ENCODE measurements at regions not wholly inside any gene's neighbourhood (a gene's known extent, or its start where the extent isn't known, plus 50 kb on each side); places are given as distances from the start of the nearest gene placed in this dataset.
"Not testable (repeated sequence)": the region's sequence is repeated elsewhere in the genome, so short reads cannot be mapped to it uniquely, and the experiment has no call there.

GRCh38 chr4:189665712-189666305 is 274.9 kb upstream of the FRG1 start:
- not testable (repeated sequence) for DNase-seq (ENCODE audit: low read depth in 2 of 2)

DNA sequence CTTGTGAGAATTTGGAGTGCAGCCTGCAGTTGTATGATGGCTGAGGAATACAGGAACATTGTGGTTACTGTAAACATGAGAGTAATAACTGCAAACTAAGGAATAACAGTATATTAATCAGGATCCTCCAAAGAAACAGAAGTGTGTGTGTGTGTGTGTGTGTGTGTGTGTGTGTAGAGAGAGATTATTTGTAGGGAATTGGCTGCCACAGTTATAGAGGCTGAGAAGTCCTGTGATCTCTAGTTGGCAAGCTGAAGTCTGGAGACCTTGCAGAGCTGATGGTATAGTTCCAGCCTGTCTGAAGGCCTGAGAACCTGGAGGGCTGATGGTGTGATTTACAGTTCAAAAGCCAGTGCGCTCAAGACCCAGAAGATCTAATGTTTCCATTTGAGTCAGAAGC is 273.3 kb upstream of the FRG1 start:
- DNase-seq (ENCODE audit: low read depth in 2 of 2), result not testable (repeated sequence)

GRCh38 chr4:189697675-189698245 is 242.9 kb upstream of the FRG1 start:
- not testable (repeated sequence) for DNase-seq (ENCODE audit: low read depth in 2 of 2)

DNA sequence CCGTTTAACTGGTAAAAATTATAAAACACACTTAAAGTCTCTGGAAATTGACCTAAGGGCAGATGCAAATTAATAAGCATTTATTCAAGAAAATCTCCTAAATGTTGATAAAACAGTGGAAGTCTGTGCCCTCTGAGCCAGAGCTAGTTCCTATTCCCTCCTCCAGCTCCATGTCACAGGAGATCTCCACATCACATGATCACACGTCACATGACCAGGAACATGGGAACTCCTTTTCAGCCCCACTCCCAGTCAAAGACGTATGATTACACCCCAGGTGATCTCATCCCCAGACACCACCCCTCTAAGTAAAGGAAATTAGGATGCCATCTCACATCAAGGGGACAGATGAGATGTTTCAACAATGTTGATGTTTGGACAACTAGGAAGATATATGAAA is 237.7 kb upstream of the FRG1 start:
- not testable (repeated sequence) for DNase-seq (ENCODE audit: low read depth in 2 of 2)

DNA sequence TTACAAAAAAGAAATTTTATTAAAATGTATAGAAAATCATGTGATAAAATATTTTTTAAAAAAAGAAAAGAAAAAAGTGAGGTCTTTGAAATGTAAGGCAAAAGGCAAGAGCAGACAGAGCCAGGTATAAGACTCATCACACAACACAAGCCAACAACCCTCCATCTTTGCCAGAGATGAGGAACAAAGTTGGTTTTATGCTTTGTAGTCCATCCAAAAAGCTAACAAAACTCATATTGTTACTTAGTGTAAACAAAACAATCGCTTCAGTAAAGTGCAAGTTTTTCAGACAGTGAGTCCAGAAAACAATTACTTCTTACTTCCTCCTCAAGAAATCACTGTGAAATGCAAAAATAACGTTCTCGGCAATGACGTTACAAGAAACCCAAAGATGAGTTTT is 233.9 kb upstream of the FRG1 start:
- not testable (repeated sequence) for DNase-seq (ENCODE audit: low read depth in 2 of 2)

DNA sequence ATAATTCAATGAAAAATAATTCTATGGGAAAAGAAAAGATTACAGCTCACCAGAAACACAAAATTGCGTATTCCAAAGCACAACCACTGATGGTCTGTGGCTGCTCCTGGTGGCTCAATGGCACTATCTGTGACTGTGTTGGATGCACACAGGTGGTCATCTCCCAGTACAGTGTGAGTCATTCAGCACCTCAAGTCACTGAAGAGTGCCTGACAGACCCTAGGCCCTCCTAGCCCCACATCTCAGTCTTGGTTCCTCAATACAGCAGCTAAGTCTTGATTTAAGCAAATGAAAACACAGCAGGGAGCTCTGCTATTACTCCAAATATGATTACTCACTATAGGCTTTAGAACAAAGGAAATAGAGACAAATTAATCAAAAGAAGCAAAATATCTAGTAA is 233.4 kb upstream of the FRG1 start:
- not testable (repeated sequence) for DNase-seq (ENCODE audit: low read depth in 2 of 2)

GRCh38 chr4:189711956-189712355 is 228.7 kb upstream of the FRG1 start:
- DNase-seq (ENCODE audit: low read depth in 2 of 2), result not testable (repeated sequence)

- not testable (repeated sequence) for DNase-seq (ENCODE audit: low read depth in 2 of 2)
Measured at GRCh38 chr4:189721016-189721993, 219.4 kb upstream of the FRG1 start.

DNA sequence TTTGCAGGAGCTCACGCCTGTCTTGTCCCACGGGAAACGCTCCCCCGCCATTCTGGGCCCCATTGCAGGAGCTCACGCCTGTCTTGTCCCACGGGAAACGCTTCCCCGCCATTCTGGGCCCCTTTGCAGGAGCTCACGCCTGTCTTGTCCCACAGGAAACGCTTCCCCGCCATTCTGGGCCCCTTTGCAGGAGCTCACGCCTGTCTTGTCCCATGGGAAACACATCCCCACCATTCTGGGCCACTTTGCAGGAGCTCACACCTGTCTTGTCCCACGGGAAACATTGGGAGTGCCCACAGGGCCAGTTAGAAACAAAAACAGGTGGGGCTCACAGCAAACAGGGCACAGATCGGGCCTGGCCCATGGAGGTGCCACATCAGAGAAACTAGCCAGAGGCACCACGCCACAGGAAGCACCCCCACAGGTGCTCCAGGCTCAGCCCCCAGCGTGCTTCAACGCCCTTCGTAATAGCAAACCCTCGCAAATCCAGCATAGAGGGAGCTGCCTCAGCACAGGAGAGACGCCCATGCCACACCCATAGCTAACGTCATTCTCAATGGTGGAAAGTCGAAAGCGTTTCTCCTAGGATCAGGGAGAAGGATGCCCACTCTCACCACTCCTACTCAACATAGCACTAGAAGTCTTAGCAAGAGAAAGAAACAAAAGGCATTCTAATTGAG is 218.2 kb upstream of the FRG1 start:
- not testable (repeated sequence) for DNase-seq (ENCODE audit: low read depth in 2 of 2)

DNA sequence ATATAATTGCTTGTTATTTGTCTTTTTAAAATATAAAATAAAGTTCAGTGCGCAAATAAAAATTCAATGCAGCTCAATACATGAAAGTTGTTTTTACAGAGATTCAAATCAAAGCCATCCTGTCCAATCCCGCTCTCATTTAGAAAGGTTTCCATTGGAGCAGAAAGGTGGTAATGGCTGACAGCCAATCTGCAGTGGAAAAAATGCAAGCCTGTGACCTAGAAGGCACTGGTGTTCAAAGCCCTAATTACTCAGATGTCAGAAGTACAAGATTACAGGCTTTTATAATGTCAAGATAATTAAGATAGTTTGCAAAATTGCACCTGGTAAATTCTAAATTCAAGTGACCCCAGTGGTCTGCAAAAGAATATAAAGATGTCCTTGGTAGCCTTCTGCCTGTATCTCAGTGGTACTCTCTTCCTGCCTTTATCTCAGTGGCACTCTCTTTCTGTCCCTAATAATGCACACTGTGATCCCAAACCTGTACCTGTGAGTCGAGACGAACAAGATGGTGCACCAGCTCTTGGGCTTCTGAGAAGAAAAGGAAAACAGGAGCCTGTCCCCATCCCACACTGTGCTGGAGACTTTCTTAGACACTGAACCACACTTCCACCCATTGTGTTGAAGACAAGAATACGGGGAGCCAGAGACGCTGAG is 212.6 kb upstream of the FRG1 start:
- not testable (repeated sequence) for DNase-seq (ENCODE audit: low read depth in 2 of 2)

GRCh38 chr4:189731989-189732388 is 208.7 kb upstream of the FRG1 start:
- DNase-seq (ENCODE audit: low read depth in 2 of 2), result not testable (repeated sequence)

GRCh38 chr4:189733507-189733906 is 207.2 kb upstream of the FRG1 start:
- not testable (repeated sequence) for DNase-seq (ENCODE audit: low read depth in 2 of 2)

DNA sequence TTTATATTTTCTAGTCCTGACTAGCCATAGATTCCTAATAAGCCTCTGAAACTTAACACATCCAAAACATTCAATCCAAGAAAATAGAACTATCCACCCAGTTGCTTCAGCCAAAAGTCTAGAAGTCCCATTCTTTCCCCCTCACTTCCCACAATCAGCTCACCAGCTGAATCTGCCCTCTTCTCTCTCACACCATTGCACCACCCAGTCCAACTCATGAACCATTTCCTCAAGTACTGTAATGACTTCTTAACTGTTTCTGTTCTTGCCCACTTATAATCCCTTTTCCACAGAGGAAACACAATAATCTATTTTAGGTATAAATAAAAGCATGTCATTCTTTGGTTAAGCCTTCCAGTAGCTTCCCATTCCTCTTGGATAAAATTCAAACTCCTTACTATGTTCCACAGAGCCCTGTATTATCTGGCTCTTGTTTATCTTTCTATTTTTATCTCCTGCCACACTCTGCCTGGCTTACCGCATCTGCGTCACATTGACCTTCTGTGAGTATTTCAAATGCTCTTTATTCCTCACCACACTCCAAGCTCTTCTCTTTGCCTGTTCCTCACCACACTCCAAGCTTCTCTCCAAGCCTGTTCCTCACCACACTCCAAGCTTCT is 205.9 kb upstream of the FRG1 start:
- not testable (repeated sequence) for DNase-seq (ENCODE audit: low read depth in 2 of 2)

GRCh38 chr4:189736656-189737055 is 204.0 kb upstream of the FRG1 start:
- not testable (repeated sequence) for DNase-seq (ENCODE audit: low read depth in 2 of 2)

DNA sequence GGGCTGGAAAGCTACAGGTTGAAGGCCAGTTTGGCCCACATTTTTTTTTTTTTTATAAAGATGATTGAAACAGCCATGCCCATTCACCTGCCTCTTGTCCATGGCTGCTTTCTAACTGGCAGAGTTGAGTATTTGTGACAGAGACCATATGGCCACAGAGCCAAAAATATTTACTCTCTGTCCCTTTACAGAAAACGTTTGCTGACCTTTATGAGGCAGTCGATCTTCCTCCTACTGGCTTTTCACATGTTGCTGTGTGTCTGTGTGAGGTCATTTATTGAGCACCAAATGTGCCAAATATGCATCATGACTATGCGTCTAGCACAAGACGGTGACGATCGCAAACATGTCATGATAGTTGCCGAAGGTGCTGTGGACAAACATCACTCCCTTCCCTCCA is 200.6 kb upstream of the FRG1 start:
- not testable (repeated sequence) for DNase-seq (ENCODE audit: low read depth in 2 of 2)

DNA sequence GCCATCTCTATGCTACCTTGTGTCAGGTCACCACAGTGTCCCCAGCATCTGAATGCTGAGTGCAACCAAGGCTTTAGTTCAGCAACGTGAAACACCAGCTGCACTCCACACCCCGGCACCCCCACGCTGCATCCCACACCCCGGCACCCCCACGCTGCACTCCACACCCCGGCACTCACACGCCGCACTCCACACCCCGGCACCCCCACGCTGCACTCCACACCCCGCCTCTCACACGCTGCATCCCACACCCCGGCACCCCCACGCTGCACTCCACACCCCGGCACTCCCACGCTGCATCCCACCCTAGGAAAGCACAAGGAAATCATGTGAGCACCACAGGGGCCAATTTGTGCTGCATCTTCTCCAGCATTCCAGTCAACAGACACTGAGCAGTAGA is 199.8 kb upstream of the FRG1 start:
- no peak for DNase-seq (ENCODE audit: low read depth in 2 of 2)

GRCh38 chr4:189753092-189753491 is 187.6 kb upstream of the FRG1 start:
- DNase-seq (ENCODE audit: low read depth in 2 of 2), result not testable (repeated sequence)

DNA sequence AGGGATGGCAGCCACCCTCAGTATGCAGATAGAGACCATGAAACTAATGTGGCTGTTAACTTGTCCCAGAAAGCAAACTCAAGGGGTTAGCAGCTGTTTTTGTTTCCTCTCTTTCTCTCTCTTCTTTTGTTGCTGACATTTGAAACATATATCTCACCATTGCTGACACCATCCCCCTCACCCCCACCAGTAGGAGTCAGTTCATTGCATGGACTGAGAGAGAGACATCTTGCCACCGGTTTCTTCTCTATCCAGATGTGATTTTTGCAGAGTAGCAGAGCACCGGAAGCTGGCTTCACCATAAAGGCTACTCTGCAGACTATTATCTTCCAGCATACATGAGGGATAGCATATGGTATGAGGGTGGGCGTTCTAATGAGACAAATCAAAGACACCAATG is 177.1 kb upstream of the FRG1 start:
- DNase-seq (ENCODE audit: low read depth in 2 of 2), result no peak

GRCh38 chr4:189765301-189765700 is 175.4 kb upstream of the FRG1 start:
- no peak for DNase-seq (ENCODE audit: low read depth in 2 of 2)

- DNase-seq (ENCODE audit: low read depth in 2 of 2), result no peak
Measured at GRCh38 chr4:189765736-189766135, 174.9 kb upstream of the FRG1 start.

DNA sequence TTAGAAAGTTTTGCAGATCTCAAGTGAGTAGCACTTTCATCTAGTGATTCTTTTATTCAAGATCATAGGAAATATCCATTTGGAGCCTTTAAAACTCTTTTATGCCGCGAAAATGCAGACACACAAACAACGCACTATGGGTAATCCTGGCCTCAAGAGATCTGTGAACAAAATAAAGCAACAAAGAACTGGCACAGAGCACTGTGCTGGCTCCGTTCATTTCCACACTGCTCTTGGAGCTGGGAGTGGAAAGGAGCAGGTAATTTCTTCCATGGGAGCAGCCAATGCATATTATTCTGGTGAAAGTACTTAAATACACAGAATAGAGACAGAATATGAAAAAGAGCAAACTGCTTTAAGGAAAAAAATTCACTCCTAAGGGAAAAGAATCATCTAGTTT is 172.7 kb upstream of the FRG1 start:
- no peak for DNase-seq (ENCODE audit: low read depth in 2 of 2)
